ENCODE measurements at regions not wholly inside any gene's neighbourhood (a gene's known extent, or its start where the extent isn't known, plus 50 kb on each side); places are given as distances from the start of the nearest gene placed in this dataset.

DNA sequence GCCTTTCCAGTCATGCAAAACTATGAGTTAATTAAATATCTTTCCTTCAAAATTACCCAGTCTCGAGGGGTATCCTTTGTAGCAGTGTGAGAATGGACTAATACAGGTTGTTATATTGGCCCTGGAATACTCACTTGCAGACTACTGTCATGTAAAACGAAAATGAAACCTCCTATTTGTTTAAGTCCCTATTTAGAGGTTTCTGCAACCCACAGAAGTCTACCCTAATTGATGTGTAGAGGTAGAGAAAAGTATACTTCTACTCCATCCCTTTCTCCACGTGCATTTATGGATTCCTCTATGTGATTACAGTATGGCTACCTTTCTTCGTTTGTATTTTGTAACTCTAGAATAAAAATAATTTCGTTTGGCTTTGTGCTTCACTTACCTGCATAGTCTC is 371.1 kb downstream of the FSCB start:
- Mint-ChIP-seq H3K4me1 (ENCODE audit: low read depth) (no peaks in the 10 kb centered on the region), H3K4me3 (no peak overlapping the region), H3K27me3 (ENCODE audit: insufficient read depth) (no peaks in the 10 kb centered on the region), H3K9me3 (peaks cover 22% of the 10 kb centered on the region), H3K27ac (no peak overlapping the region), H3K36me3 (ENCODE audit: low read depth) (no peaks in the 10 kb centered on the region)
- no peak for DNase-seq
- TF ChIP-seq, protein P1, sequence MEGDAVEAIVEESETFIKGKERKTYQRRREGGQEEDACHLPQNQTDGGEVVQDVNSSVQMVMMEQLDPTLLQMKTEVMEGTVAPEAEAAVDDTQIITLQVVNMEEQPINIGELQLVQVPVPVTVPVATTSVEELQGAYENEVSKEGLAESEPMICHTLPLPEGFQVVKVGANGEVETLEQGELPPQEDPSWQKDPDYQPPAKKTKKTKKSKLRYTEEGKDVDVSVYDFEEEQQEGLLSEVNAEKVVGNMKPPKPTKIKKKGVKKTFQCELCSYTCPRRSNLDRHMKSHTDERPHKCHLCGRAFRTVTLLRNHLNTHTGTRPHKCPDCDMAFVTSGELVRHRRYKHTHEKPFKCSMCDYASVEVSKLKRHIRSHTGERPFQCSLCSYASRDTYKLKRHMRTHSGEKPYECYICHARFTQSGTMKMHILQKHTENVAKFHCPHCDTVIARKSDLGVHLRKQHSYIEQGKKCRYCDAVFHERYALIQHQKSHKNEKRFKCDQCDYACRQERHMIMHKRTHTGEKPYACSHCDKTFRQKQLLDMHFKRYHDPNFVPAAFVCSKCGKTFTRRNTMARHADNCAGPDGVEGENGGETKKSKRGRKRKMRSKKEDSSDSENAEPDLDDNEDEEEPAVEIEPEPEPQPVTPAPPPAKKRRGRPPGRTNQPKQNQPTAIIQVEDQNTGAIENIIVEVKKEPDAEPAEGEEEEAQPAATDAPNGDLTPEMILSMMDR (IDR thresholded peaks at IDR 0.05), result no peak

DNA sequence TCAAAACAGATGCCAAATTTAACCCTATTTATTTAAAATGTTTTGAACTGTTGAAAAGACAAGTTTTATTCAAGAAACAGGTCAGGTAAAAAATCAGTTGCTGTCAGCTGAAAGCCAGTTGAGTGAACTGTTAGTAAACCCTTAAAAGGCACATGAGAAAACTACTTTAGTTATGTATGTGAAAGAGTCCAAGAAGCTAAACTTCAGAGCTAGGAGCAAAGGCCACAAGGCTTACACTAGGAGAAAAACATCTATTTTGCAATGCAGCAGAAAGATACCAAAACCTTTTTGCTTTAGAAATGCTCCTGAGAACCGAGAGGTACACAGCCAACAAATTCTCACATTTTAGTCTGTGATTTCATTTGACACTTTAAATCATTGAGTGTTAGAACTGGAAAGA is 375.2 kb downstream of the FSCB start:
- TF ChIP-seq, protein P1 (IDR thresholded peaks at IDR 0.05), result no peak
- Mint-ChIP-seq H3K4me3 (no peak overlapping the region), H3K9me3 (peaks cover 36% of the 10 kb centered on the region), H3K4me1 (ENCODE audit: low read depth) (no peaks in the 10 kb centered on the region), H3K27ac (no peak overlapping the region), H3K27me3 (ENCODE audit: insufficient read depth) (no peaks in the 10 kb centered on the region), H3K36me3 (ENCODE audit: low read depth) (no peaks in the 10 kb centered on the region)
- DNase-seq, result no peak

DNA sequence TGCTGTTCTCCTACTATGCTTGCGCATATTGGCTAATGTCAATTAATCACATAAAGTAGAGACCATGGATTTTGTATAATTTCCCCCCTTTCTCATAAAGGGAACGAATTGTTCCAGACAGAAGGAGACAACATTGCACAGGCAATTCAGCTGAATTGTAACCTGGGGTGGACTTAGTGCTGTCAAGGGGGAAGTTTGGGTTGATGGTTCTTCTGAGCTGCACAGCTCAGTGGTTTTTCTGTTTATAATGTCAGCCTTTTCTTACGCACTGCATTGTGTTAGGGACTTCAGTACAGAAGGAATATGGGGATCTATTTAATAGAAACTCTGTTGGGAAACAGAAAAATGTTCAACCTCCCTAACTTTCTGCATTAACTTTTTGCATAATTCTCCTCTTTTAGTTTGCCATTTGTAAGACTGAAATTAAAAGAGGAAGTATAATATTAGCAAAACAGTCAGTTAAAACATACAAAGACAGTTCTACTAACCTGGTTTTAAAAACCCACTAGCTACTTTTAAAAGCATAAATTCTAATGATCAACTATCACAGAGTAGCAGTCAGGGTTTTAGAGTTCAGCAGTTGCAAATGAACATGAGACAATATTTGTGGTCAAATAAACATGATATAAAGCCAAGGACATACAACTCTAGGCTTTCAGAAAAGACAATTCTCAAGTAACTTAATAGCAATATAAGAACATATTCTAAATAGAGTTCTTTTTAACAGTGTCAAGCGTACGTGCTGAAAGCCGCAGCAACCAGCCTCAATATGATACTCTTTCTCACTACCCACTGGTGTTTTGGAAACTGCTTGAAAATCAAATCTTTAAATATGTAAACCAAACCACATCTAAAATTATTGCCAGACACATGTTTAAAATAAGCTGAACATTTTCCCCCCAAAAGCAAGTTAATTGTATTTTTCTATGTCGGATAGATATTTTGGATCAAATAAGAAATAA is 393.0 kb downstream of the FSCB start:
- Mint-ChIP-seq H3K27me3 (ENCODE audit: insufficient read depth) (peaks cover 1% of the 10 kb centered on the region), H3K4me1 (ENCODE audit: low read depth) (no peaks in the 10 kb centered on the region), H3K36me3 (ENCODE audit: low read depth) (peaks cover 5% of the 10 kb centered on the region; the same call in 1 of the 2 replicates), H3K27ac (no peak overlapping the region), H3K4me3 (no peak overlapping the region), H3K9me3 (peaks cover 57% of the 10 kb centered on the region)
- TF ChIP-seq, protein P1 (IDR thresholded peaks at IDR 0.05), result no peak
- no peak for DNase-seq

DNA sequence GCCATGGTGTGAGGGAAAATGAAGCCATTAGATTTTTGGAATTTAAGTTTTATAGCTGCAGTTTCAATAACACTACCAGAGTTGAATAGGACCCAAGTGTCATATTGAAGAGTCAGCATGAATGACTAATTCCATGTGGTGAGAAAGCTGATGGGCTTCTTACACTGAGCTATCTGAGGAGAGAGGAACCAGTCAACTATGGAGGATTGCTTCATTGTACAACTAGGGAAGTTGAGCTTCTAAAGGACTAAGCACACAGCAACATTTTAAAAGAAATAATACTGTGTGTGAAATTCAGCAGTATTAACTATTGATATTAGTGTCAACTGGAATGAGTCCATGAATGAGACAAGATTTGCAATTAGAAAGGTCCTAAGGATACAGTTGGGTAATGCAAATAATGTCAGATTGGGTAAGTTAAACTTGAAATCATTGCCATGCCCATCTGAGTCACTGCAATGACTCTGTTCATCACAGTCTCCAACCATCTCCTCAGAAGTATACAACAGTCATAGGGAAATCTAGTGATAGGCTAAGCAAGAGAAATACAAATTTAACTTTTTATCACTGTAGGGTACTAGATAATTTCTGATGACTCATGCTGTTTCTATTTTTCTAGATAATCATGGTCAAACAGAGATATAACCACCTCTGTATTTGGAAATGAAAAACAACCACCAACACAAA is 394.2 kb downstream of the FSCB start:
- Mint-ChIP-seq H3K4me1 (ENCODE audit: low read depth) (no peaks in the 10 kb centered on the region), H3K9me3 (peaks cover 57% of the 10 kb centered on the region), H3K27ac (no peak overlapping the region), H3K4me3 (no peak overlapping the region), H3K27me3 (ENCODE audit: insufficient read depth) (peaks cover 1% of the 10 kb centered on the region), H3K36me3 (ENCODE audit: low read depth) (peaks cover 5% of the 10 kb centered on the region; the same call in 1 of the 2 replicates)
- TF ChIP-seq, protein P1 (IDR thresholded peaks at IDR 0.05), result no peak
- DNase-seq, result no peak

DNA sequence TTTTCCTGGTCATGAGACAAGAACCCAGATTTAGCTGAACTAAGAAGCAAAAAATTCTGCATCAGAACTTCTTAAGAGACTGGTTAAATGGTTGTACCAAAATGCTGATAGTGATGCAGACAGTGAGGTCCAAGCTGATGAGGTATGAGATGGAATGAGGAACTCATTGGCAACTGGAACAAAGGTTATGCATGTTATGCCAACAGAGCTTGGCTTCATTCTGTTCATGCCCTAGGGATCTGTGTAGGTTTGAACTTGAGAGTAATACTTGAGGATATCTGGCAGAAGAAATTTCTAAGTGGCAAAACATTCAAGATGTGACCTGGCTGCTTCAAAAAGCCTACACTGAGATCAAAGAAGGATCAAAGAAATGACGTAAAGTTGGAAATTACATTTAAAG is 398.0 kb downstream of the FSCB start:
- H3K27ac Mint-ChIP-seq, result no peak overlapping the region
- no peak overlapping the region for H3K4me3 Mint-ChIP-seq
- no peak for DNase-seq
- H3K9me3 Mint-ChIP-seq, result peaks cover 41% of the 10 kb centered on the region
- peaks cover 1% of the 10 kb centered on the region for H3K27me3 Mint-ChIP-seq (ENCODE audit: insufficient read depth)
- TF ChIP-seq, protein P1 (IDR thresholded peaks at IDR 0.05), result no peak
- H3K4me1 Mint-ChIP-seq (ENCODE audit: low read depth), result no peaks in the 10 kb centered on the region
- no peaks in the 10 kb centered on the region; the same call in 1 of the 2 replicates for H3K36me3 Mint-ChIP-seq (ENCODE audit: low read depth)

Measured in HFFc6 (cell line).